ENCODE measurements at regions not wholly inside any gene's neighbourhood (a gene's known extent, or its start where the extent isn't known, plus 50 kb on each side); places are given as distances from the start of the nearest gene placed in this dataset.

- TF ChIP-seq, protein P1, sequence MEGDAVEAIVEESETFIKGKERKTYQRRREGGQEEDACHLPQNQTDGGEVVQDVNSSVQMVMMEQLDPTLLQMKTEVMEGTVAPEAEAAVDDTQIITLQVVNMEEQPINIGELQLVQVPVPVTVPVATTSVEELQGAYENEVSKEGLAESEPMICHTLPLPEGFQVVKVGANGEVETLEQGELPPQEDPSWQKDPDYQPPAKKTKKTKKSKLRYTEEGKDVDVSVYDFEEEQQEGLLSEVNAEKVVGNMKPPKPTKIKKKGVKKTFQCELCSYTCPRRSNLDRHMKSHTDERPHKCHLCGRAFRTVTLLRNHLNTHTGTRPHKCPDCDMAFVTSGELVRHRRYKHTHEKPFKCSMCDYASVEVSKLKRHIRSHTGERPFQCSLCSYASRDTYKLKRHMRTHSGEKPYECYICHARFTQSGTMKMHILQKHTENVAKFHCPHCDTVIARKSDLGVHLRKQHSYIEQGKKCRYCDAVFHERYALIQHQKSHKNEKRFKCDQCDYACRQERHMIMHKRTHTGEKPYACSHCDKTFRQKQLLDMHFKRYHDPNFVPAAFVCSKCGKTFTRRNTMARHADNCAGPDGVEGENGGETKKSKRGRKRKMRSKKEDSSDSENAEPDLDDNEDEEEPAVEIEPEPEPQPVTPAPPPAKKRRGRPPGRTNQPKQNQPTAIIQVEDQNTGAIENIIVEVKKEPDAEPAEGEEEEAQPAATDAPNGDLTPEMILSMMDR (IDR thresholded peaks at IDR 0.05 in 8 of 11, conservative IDR thresholded peaks at IDR 0.05 in 3 of 11), result no peak
- no peak for TF ChIP-seq POLR2A (IDR thresholded peaks at IDR 0.05)
Observed at GRCh38 chr4:3385711-3386420, 55.9 kb upstream of the HGFAC start.

Data from spleen (tissue), 7 donors.